Body of pancreas (tissue), 4 donors: ENCODE measurements at regions not wholly inside any gene's neighbourhood (a gene's known extent, or its start where the extent isn't known, plus 50 kb on each side); places are given as distances from the start of the nearest gene placed in this dataset.

ENCODE experiments used
- POLR2A ChIP-seq, 3 donors: fragments of 450-650 bp; IDR thresholded peaks; one replicate each; pipeline ENCODE4 v1.6.1; 2016; ENCODE audit warnings: antibody characterized with exemption in 3 of 3, mild to moderate bottlenecking in 2 of 3
- TF ChIP-seq, protein P1 (sequence below), 7 experiments: fragments of 450-650 bp in 4 of 7; fragments of 200-600 bp in 3 of 7; sonication (generic) in 3 of 7; IDR thresholded peaks; one replicate each; pipeline ENCODE4 v1.5.1; 2016 to 2019; ENCODE audit warnings: antibody characterized with exemption in 7 of 7

DNA sequence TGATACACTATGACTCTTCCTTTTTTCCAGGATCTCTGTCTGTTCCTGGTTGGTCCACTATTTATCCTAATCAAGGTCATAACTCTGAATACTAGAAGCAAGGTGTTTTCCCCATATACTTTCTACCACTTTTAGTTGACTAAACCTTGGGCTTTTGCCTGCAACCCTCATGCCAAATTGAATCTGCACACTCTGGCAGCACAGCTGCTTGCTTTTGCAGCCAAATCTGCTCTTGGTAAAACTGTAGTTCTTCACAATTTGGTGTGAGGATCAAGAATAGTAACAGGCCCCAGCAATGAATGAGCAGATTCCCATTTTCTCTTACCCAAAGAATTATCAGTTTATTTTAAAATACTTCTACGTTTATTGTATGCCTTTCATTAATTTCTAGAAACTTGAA is 586.5 kb upstream of the CNTN5 start:
- TF ChIP-seq, protein P1, sequence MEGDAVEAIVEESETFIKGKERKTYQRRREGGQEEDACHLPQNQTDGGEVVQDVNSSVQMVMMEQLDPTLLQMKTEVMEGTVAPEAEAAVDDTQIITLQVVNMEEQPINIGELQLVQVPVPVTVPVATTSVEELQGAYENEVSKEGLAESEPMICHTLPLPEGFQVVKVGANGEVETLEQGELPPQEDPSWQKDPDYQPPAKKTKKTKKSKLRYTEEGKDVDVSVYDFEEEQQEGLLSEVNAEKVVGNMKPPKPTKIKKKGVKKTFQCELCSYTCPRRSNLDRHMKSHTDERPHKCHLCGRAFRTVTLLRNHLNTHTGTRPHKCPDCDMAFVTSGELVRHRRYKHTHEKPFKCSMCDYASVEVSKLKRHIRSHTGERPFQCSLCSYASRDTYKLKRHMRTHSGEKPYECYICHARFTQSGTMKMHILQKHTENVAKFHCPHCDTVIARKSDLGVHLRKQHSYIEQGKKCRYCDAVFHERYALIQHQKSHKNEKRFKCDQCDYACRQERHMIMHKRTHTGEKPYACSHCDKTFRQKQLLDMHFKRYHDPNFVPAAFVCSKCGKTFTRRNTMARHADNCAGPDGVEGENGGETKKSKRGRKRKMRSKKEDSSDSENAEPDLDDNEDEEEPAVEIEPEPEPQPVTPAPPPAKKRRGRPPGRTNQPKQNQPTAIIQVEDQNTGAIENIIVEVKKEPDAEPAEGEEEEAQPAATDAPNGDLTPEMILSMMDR (IDR thresholded peaks at IDR 0.05): no peak
- TF ChIP-seq POLR2A (IDR thresholded peaks at IDR 0.05): no peak
